Activated CD4-positive, alpha-beta T cell treated with anti-CD3 and anti-CD28 coated beads, Interleukin-2, Interleukin-4, amounts not matched to agents 100 ng/mL and 50 ng/mL, durations not matched to agents 16 hours and 8 hours (primary cell): ENCODE measurements at regions not wholly inside any gene's neighbourhood (a gene's known extent, or its start where the extent isn't known, plus 50 kb on each side); places are given as distances from the start of the nearest gene placed in this dataset.

Source experiments
- DNase-seq: peaks from one replicate; pipeline ENCODE4 v3.0.0-alpha.2; 2020; ENCODE audit warnings: low spot score

DNA sequence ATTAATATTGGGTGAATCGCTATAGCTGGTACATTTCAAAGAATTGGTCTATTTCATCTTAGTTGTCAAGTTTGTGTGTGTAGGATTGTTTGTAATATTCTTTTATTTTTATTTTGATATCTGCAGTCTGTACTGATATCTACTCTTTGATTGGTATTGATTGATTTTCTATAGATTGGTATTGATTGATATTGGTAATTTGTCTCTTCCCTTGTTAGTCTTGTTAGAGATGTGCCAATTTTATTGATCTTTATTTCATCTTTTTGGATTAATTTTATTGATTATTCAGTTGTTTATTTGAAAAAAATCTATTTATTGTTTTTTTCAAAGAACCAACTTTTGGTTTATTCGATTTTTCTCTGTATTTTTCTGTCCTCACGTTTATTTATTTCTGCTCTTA is 61.4 kb downstream of the TM2D3 start:
- no peak for DNase-seq

DNA sequence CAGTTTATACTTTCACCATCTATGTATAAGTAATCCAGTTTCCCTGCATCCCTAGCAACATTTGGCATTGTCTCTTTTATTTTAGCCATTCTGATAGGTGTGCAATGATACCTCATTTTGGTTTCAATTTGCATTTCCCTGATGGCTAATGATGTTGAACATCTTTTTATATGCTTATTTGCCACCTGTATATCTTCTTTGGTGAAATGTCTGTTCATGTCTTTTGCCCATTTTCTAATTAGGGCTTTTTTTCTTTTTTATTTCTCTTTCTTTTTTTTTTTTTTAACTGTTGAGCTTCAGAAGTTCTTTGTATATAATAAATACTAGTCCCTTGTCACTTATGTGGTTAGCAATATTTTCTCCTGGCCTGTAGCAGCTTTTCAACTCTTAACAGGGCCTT is 68.9 kb downstream of the TM2D3 start:
- DNase-seq: no peak

DNA sequence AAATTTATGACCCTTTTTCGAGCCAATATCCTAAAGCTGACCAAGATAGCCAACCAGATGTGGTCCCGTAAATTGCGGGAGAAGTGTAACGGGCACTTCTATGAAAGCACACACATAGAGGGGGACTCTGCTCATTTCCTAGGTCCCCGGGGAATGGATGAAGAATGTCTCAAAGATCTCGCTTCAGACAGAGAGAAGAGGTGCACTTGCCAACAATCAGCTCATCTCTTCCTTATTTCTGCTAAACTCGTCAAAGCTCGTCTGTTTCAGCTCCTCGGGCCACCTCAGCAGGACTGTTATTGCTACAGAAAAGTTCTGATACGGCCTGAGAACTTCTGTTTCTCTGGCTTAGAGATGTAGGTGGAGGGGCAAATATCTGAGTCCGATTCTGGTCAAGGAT is 71.8 kb downstream of the TM2D3 start:
- DNase-seq: no peak

DNA sequence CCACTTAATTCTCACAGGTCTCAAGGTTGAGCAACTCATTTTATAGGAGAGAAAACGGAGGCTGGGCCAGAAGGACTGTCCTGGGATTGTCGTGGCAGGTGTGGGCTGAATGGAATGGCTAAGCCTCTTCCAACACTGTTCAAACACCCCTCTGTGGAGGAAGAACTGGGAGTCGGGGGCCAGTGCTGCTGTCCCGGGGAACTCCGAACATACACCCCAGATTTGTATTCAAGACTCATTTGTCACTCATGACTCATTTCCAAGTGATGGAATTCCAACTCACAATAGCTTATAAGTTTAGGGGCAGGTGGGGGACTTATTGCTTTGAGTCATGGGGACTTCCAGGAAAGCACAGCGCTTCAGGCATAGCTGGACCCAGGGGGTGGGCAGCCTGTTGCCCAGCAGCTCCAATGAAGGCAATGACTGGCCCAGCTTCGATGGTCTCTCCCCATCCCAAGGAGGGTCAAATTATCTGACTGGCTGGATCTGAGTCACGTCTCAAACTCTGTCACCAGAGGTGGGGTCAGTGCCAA is 72.5 kb downstream of the TM2D3 start:
- no peak for DNase-seq

DNA sequence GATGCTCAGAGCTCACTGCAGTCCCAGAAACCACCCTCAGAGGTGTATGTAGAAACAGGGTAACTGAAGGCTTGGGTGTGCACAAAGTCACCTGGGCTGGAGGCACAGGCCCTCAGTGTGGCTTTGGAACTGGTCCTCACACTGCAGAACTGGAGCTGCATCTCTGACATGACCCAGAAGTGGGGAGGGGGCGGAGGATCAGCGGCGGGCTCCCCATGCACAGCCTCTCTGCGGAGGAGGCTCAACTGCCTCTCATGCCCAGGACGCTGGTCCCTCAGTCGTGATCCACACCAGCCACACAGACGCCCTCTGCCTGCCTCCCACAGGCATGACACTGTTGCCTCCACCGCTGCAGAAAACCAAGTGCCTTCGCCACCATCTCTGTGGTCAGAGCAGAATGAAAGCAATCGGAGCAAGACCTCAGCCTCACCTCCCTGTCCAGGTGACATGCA is 73.7 kb downstream of the TM2D3 start:
- DNase-seq: peak; percentile 12

DNA sequence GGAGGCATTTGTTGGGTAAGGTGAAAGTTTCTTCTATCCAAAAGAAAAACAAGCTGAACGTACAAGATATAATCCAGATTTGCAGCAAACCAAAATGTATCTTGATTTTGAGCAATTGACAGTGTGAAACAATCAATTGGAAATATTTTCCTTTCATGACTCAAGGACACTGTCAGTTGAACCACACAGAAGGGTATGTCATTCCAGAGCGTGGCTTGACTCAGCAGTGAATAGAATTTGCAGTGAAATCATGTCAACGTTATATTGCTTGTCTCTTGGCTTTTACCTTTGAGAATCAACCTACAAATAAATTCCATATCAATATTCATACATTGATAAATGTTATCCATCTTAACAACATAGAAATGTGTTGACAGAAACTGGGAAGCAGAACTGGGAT is 78.2 kb downstream of the TM2D3 start:
- DNase-seq: no peak

DNA sequence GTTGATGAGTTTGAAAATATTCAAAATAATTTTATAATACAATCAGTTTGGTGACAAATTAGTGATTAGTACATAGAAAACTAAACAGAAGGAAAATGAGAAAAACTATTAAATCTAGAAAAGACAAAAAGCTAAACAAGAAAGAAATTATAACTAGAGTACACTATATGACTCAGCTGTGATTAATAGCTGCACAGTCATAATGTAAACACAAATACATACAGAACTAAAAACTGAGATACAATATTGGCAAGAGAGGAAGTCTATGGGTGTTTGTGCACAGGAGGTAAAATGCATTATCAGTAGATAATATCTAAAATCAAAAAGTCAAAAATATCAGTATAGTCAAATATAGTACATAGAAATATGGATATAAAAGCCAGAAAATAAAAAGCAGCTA is 80.7 kb upstream of the PCSK6 start:
- no peak for DNase-seq

DNA sequence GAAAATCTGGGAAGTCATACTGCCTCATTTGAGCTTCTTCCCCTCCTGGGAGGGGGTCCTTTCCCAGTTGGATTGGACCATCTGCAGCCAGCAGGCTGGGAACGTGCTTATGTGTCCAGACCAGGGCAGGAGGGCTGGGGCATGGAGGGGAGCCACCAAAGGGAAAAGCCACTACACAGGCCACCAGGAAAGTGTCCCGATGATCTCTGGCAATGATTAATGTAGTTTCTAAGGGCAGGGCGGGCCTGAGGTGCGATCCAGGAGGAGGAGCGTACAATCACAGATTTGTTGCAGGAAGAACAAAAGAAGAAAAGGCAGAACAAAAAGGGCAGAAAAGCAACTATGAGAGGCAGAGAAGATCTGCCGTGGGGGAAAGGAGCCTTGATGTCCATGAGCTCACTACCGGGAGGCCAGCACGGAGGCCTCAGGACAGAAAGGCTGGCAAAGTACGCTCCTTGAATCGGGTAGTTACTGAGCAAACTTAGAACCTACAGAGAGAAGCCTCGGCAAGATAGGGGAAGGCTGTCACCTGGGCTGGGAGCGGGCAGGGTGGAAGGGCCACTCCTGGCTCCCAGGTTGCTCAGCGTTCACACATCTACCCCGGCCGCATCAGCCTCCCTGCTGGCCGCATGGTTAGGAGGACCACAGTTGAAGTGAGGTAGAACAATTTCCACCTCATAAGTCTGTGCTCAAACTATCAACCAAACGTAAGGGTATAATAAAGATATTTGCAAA is 79.5 kb upstream of the PCSK6 start:
- DNase-seq: no peak

DNA sequence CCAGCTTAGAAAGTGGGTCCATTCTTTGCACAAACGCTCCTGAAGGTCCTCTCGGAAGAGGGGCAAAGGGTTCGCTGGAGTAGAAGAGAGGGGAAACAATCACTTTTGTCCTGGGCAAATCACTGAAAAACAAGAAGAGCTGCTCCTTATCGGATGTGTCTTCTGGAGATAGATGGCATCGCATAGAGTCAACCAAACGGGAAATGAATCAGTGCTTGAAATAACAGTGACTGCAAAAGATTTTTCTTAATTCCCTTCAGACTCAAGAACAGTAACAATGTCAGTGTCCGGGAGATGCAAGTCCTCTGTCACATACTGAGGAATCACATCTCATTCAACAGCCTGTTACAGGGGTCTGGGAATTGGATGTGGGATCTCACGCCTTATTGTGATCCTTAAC is 78.8 kb upstream of the PCSK6 start:
- DNase-seq: no peak

DNA sequence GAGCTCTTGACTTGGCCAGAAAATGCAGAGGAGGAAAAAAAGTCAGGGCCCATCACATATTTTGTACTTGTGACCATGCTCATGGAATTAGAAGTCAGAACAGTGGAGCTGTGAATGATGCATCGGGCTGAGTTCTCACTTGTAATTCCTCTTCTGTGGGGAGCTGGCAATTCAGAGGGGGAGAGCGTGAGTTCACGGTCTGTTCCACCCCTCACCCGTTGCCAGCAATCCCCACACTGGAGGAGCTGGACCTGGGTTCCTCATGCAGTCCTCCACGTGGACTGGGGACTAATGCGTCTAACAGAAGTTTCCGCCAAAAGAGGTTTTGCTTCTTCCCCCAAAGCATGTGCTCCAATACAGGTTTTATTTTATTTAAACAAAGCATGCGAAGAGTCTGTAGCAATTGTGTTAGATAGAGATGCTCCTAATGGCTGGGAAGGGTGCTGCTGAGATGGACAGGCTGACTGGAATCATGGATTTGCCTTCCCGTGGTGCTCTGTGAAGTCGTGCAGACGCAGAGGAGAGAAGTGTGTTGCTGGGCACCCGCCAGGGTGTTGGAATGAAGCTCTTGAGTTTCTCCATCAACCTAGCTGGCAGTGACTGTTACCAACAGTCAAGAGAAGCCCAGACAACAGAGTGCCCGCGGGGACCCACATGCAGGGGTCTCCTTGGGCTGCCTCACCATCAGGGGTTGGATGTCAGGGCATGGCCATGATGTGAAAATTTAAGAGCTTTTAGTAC is 77.4 kb upstream of the PCSK6 start:
- DNase-seq: no peak

DNA sequence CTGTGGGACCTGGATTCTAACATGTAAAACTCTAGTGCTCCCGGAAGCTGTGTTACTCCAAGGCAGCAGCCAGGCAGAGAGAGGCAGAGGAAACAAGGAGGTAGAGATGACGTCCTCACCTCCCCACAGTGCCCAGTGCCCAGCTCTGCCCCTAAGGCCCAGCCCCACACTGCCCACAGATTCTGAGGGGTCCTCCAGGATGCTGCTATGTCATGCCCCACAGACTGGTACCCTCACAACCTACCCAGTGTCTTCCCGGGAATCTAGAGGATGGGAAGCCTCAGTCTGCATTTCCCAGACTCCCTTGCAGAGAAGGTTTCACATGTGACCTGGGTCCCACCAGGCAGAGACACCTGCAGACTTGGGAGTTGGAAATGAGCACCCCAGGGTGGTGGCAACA is 75.9 kb upstream of the PCSK6 start:
- no peak for DNase-seq

DNA sequence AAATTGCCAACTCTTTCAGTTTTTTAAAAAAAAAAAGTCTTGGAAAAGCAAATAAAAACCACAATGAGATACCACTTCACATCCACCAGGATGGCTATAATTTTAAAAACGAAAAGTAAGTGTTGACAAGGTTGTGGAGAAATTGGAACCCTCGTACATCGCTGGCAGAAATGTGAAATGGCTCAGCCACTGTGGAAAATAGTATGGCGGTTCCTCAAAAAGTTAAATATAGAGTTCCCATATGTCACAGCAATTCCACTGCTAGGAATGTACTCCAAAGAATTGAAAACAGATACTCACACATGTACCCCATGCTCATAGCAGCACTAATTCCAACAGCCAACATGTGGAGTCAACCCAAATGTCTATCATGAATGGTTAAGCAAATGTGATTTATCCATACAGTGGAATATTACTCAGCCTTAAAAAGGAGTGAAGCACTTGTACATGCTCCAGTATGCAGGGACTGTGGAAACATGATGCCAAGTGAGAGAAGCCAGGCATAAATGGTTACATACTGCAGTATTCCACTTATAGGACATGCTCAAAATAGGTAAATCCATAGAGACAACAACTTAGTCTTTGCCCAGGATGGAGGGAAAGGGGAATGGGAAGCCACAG is 73.8 kb upstream of the PCSK6 start:
- DNase-seq: no peak

DNA sequence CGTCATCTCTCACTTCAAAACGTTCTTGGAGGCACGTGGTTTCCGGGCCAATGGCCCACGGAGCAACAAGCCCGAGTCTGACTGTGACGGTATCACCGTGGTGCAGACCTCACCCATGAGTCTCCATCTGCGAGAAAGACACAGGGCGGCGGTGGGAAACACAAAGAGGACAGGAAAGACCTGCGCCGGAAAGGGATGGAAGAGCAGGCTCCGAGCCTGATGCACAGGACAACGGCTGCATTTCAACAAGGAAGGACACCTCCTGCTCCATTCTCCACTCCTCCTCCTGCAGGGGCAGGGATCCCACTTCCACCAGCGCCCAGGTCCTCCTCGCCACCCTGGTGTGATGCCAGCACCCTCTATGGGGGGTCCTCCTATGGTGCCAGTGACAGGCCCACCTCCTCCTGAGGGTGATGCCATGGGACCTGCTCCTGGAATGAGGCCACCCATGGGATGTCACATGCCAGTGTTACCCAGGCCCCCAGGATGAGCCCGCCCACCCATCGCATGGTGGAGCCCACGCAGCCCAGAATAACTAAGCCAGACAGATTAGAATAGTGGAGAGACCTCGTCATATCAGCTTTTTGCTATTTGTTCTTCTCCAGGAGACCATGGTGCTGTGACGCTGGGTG is 73.0 kb upstream of the PCSK6 start:
- DNase-seq: no peak

DNA sequence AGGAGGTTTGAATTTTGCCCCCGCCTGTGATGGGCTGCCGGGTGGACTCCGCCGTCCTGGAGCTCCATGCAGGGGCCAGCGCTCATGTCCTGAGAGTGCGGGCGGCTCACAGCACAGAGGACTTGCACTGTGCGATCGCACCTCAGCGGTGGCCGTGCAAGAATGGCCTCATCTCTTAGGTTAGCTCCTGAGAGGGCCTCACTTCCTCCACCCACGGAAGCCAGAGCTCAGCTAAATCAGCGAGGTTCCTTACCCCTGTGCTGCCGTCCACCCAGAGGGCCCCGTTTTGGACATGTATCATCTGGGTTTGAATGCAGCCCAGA is 72.0 kb upstream of the PCSK6 start:
- DNase-seq: no peak

DNA sequence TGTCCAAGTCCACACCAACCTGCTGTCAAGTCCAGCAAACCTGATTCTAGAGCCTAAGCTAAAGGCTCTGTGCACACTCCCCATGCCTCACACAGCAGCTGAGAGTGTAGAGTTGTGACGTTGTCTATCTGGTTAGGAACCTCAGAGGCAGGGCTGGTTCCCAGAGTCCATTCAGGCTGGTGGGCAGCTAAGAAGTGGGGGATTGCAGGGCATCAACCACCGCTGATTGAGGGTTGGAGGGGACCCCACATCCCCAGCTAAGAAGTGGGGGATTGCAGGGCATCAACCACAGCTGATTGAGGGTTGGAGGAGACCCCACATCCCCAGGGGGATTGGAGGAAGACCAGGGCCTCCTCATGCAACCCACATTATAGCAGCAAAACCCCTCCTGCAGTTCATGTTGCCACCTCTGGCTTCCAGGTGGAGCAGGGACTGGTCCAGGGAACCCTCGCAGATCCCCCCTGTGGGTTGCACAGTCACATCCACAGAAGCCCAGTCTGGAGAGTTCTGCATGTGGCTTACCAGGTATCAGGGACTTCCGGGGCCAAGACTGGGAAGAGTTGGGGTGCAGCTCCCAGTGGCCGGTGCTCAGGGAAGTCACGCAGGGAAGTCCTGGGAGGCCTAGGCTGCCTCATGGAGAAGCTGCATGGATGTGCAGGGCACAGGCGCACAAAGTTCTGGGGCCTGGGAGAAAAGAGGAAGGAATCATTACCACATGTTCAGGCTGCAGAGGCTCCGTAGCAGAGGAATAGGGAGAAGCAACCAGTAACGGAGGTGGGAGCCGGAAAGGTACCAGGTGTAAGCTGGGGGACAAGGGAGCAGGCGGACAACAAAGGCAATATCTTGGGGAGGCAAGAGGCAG is 71.4 kb upstream of the PCSK6 start:
- no peak for DNase-seq

DNA sequence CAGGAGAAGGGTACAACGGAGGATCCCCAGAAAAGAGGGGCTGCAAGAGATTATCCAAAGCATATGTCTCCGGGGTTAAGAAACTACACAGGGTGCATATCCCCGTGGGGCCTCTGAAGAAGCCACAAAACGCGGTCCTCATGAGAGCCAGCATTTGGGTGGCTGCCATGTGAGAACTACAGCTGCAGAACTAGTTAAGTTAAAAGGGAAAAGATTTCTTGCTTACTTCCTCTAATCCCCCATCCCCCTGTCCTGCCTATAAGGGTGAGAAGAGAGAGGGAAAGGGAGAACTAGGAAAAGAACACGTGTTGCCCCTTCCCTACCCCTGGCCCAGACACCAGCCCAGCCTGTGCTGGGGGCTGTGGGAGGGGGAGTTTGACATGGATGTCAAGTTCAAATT is 70.4 kb upstream of the PCSK6 start:
- DNase-seq: no peak

DNA sequence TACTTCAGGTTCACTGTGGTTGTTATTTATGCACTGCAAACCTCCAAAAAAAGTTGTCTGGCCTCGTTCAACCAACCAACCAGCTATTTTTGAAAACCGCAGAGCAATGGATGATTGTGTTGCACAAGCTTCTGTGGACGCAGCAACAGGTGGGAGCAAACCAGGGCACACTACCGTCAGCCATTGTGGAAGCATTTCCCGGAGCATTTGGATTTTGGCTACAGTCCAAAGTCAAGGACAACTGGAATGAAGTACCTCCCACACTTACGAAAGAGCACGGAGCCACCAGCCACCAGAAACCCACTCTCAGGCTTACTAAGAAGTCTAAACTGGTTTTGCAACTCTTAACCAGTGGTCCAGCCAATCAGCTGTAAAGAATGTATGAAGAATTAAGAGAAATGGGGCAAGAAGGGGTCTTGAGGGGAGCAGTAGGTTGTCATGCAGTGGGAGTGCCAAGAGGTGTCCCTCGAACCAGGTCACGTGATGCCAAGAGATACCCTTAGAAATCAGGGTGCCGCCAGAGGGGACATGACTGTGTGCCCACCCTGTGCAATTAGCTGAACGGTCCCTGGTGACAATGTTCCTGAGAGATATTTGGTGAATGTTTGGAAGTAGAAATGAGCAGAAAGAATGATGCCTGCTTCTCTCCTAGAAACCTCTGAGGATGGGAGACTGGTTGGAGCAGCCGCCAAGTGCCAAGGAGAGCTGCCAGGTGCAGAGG is 68.9 kb upstream of the PCSK6 start:
- DNase-seq: no peak

DNA sequence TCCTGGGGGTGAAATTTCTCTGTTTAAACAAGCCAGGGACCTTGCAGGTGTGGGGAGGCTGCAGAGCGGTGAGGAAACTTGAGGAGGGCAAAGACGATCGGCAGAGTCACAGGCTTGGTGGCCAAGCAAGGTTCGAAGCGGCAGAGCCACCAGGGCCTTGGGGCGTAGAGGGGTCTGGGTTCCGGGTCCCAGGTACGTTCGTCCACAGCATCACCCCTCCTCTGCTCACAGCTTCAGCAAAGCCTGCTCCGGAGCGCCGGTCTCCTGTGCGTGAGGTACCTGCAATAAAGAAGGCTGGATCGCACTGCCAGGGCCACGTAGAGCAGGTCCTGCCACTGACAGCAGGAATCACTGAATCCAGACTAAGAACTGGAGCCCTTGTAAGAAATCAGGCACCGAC is 66.8 kb upstream of the PCSK6 start:
- DNase-seq: no peak

DNA sequence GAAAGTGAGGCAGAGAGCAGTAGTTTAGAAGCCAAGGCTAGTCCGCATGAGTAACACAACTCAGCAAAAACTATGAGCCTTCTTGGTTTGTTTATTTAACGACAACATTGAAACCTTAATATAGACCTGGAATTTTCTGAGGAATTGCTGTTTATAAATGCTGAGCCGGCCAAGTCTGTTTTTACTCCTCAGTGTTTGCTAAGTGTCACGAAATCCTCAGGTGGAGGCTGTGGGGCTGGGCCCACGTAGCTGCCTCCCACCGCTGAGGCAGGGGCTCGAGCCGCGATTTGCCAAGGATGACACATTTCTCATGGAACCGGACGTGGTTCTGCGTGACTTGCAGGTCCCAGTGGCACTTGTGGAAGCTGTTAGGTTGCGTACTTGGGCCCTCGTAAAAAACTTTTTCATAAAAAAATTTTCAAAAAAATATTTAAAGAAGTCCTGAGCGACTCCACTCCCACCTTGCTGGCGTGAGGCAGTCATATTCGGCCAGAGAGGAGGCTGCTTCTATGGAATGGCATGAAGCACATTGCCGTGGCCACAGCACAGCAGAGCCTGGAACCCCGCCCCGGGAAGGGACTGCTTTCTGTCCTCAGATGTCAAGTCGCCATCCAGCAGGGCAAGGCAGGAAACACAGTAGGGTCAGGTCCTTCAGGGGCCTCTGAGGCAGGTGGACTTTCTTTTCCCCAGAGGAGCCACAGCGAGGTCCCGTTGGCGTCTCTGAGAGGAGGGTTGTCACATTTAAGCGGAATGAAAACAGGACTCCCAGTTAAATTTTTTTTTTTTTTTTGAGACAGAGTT is 64.8 kb upstream of the PCSK6 start:
- no peak for DNase-seq
